HG03378 (cell line): ENCODE measurements at regions not wholly inside any gene's neighbourhood (a gene's known extent, or its start where the extent isn't known, plus 50 kb on each side); places are given as distances from the start of the nearest gene placed in this dataset.
"Not testable (repeated sequence)": the region's sequence is repeated elsewhere in the genome, so short reads cannot be mapped to it uniquely, and the experiment has no call there.

Experiments used
- ATAC-seq: cut with Tn5 transposase; IDR thresholded peaks from one replicate; pipeline ENCODE4 v1.9.1; 2021; ENCODE audit warnings: mild to moderate bottlenecking, moderate library complexity; ENCODE audit not compliant: unreplicated experiment

DNA sequence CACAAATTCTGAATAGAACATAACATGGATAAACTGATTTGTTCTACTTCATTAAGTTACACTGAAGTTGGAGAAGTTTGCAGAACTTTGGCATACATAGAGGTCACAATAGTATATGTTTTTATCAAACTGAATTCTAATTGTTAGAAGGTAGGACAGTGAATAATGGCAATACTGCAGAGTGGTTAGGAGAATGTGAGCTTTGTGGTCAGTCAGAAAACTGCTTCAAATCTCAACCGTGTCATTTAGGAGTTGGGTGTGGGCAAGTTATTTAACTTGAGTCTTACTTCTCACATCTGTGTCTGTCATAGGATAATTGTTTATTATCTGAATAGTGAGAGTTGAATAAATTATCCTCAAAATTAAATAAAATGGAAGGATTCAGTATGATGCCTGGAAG lies 374.6 kb upstream of the SYT1 start:
- no peak for ATAC-seq

DNA sequence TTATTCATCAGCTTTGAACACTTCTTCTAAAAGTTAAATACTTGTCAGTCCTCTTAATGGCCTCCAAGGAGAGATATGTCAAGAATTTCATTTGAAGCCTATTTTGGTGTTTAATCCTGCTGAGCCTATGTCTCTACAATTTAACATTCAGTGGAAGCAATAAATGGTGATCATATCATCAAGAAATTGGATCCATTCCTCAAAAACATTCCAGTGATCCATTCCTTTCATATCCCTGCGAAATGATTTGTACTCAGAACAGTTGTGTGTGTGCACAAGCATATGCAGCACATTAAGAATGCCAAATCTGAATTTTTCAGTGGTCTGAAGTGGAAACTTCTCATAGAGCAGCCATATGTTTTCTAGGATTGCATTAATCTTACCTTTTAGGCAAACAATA lies 373.7 kb upstream of the SYT1 start:
- ATAC-seq: no peak

DNA sequence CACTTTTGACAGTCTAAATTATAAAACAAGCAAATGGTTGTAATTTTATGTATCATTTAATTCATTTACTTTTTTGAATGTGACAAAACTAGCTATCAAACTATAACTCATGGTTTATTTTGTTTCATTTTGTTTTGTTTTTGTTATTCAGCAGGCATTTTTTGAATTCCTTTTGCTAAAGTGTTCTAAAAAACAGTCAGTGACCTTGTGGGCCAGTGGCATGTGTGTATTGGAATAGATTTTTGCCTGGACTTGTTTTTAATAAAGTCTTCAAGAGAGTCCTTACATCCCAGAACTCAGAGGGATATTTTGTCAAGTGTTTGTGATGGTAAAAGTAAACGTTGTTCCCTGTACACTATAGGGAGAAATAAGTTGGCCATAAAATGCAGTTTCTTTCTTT lies 369.7 kb upstream of the SYT1 start:
- no peak for ATAC-seq

DNA sequence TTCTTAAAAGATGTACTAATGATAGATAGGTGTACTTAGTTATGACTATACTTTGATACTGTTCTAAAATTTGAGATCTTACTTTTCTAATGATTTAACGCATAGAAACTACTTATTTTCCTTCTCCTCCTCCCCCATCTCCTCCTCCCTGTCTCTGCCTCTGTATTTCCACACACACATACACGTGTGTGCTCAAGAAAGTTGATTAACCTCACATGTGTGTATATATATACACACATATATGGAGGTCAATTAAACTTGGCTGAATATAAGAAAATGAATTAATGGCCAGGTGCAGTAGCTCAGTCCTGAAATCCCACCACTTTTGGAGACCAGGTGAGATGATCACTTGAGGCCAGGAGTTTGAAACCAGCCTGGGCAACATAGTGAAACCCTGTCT lies 362.7 kb upstream of the SYT1 start:
- ATAC-seq: no peak

DNA sequence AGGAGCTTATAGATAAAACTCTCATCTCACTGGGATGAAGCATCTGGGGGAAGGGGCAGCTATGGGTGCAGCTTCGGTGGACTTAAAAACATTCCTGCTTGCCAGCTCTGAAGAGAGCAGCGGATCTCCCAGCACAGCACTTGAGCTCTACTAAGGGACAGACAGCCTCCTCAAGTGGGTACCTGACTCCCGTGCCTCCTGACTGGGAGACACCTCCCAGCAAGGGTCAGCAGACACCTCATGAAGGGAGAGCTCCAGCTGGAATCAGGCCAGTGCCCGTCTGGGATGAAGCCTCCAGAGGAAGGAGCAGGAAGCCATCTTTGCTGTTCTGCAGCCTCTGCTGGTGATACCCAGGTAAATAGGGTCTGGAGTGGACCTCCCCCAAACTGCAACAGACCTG lies 345.2 kb upstream of the SYT1 start:
- ATAC-seq: no peak

DNA sequence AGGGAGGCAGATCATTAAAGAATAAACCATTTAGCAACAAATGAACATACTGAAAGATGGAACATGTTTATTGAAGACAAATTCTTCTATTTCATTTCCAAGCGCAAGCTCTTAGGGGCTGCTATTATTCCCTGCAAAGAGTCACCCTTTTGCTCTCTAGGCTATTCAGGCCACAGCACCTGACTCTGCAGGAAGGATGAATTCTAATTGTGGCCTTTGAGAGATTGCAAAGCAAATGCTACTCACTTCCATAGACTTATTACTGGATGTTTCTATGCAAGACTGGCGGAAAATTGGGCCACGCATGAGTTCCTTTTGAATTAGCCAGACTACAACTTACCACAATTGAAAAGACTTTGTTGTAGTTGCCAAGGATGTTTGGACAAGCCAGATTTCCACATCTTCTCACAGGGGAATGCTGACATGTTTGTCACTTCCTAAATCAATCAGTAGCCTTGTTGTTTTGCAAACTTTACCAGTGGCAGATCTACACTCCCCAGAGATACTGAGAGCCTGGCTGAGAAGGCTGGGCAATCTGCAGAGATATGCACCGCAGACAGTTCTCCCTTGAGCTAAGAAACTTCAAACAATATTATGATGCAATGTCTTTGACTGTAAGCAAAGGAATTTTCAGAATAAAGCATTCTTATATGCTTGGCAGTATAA lies 334.3 kb upstream of the SYT1 start:
- ATAC-seq: no peak

DNA sequence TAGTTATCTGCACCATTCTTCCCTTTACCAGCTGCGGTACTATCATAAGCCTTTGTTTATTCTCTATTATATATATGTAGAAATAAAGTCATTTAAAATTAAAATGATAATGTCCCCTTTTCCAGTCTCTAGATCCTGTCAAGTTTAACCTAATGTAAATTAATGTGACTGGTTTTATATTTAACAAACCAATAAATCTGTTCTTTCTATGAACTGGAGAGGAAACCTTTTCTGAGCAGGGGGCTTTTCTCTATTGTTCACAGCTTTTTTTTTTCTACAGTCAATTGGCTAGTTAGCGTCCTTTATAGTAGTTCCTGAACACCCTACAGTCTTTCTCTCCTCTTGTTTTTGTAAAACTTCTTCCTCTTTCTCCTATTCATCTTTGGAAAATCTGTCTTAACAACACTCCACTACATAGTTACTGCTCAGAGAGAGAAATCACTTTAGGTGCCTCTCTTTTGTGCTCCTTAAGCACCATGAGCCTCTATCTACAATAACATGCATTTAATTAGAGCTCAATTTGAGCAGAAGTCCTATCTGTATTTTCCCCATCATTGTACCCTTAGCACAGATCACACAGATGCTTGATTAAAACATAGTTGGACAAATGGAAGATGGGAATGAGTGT lies 332.6 kb upstream of the SYT1 start:
- ATAC-seq: no peak

DNA sequence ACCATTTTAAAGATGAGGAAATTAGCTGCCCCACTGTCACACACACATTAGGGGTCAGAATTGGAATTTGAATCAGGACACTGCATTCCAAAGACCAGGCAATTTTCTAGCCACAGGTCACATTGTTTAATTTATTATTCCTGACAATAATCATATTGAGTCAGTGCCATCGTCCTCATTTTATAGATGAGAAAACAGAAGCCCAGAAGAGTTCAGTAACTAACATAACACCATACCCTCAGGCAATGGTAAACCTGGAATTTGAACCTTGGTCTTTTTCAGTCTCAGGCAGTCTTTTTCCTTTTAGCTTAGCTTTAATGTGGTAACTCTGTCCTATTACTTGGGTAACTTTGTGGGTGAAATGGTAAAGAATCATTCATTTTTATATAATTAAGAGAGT lies 330.3 kb upstream of the SYT1 start:
- no peak for ATAC-seq

DNA sequence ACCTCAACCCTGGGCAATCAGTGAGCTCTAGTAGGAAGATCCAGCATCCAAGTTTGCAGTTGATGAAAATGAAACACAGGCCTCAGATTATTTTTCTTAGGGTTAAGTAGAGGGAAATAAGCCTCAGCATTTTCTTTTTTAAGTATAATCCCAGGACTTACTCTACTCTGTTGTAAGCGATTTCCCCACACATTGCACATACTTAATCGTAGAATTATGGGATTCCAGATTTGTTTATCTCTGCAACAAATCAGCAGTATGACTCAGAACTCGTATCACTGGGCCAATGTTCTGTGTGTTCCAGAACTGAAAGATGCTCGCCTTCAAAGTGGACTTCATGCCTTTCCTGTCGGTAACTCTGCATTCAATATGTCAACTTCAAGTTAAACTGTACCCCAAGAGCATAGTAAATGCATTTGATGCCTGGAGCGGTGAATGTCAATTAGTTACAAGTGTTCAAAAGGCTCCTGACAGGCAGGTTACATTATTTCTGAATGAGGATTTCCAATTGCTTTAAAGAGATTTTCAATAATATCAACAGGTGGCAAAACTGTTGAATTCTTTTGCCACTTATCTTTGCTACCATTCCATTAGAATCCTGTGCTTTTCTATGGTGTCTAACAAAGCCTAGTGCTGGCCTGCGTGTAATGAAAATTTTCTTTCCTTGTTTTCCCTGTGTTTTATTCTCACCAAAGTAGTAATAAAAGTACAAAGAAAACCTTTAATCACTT lies 323.8 kb upstream of the SYT1 start:
- ATAC-seq: no peak

DNA sequence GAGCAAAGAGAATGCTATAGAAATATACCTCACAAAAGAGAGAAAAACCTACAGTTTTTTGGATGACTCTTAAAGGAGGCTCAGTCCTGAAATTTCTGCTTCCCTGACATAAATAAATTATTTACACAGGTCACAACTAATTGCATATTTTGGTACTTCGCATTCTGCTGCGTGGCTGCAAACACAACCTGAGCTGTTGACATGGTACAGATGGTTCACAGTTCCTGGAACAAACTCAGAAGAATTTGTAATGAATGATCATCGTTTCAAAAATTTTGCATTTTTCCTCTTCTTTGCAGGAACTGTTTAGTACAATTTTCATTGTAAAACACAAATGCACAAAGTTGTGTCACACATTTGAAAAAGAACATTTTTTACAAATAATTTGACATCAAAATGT lies 313.7 kb upstream of the SYT1 start:
- no peak for ATAC-seq

DNA sequence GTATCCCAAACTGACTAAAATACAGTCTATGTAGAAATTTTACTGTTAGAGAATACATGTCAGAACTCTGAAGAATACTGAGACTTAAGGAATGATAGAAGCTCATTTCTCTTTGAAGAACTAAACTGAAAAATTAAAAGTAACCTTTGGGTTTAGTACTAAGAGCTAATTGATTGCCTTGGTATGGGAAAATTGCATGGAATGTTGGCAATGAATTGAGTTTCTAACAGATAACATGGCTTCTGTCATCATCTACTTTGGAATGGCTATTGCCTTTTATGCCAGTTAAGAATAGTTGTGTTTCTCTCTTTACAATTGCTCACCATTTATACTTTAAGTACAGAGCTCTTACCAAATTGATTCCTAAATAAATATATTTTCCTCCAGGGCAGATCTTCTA lies 308.8 kb upstream of the SYT1 start:
- no peak for ATAC-seq

DNA sequence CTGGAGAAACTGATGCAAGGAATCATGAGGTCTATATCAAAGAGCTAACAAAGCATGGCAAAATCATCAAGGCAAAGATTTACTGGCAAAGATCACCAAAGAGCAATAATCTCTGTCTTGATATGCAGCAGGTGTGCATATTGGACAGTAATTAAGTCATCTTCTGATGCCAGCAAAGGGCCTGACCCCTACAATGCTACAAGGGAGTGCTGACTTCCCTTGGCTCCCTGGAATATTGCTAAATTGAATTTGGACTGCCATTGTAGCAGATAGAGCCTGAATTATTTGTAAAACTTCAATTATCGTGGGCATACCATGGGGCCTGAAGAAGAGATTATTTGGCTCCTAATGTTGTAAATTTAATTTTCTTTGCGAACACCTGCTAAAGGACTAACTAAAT lies 307.9 kb upstream of the SYT1 start:
- ATAC-seq: no peak

DNA sequence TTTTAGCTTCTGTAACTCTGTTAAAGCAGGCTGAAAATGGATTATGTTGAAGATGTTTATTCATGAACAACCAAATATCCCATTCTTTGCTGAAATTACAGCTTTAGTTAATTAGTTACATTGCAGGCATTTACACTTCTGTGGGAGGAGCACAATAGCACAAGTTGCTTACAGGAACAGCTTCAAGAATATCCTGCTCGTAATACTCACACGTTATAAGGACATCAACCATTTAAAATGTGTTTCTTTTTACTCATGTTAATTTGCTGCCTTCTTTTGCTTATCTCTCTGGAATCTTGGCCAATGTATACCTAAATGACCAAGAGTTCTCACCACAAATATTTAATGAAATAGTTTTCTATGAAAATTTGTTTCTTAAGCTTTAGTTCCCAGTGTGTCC lies 305.2 kb upstream of the SYT1 start:
- ATAC-seq: no peak

DNA sequence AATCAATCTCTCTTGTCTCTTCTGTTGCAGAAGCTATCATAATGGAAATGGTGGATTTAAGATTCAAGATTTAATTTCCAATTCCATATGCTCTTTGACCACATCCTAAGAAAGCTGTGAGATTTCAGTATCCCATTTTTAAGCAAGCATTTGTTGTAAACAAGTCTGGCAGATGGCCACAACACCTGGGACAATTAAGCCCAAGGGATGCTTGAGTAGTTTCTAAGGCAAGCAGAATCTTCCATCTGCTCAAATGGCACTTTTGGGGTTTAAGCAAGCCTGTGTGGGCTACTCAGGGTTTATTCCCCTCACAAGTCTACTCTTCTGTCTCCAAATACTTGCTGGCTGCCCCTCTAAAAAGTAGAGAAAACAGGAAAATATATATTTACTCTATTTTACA lies 304.7 kb upstream of the SYT1 start:
- ATAC-seq: no peak

DNA sequence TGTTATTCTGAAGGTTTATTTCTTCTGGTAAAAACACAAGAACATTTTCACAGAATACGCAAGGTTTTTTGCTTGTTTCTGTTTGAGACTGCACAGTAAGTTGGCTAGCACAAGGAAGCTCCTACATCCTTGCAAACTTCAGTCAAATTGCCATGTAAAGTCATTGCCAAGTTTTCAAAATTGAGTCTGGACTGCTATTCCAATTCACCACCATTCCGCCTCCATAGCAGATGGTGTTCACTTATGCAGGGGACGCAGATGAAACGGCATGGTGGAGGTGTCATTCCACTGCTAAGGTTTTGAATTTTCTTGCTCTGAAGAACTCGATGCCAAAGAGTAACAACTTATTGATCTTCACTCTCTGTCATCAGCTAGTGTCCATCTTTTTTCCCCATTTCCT lies 303.9 kb upstream of the SYT1 start:
- ATAC-seq: no peak

DNA sequence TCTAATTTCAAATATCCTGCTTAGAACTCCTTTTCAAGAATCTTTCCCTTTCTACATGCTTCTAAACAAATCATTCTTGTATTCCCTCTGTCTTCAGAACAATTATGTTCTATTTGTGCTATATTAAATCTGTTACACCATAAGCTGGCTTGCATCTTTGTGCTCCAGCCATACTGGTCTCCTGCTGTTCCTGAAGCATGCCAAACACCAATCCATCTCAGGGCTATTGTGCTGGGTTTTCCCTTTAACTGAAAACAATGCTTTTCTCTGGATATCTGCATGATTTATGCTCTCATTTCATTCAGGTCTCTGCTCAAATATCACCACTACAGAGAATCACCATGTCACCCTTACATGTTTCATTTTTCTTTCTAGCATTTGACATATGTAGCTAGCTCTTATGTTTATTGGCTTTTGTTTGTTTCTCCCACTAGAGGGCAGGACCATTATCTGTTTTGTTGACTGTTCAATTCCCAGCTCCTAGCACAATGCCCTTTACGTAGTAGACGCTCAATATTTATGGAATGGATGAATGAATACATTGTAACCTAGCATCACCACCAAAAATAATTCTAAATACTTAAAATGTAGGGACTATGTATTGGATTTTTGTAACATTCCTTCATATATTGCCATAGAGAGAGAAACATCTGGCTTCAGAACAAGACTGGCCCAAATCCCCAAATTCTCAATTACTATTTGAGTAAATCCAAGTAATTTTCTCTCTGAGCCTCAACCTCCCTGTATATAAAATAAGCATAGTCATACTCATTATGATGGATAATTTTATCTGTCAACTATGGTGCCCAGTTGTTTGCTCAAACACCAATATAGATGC lies 302.0 kb upstream of the SYT1 start:
- ATAC-seq: peak; percentile 59

DNA sequence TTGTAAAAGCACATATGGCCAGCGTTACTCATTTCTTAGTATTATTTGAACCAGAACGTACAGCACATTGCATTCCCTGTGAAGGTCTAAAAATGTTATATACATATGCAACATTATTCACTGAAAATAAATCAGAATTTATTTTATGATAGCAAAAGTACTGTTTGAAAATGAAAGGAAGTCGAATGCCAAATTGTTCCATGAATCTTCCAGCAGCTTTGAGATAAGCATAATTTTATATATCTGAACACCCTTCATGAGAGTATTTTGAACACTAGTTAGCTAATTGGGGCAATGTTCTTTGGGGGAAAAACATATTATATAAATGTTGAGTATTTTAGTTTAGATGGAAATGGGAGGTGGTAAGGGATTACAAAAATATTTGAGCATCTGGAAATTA lies 300.7 kb upstream of the SYT1 start:
- no peak for ATAC-seq

DNA sequence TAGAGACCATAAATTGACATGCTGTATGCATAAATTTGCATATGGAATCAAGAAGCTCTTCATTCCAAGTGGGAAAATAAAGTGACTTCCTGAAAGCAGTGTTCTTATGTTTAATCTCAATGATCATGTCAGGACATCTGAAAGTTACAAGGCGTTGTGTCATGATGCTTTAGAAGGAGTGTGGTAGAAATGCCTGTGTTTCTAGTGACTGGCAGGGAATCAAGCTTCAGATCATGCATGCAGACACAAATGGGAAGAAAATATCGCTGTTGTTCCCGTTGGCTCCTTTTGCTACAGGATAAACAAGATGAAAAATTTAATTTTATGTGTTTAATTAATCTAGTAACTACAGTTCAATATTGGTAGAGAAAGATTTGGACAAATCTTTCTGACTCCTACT lies 298.1 kb upstream of the SYT1 start:
- ATAC-seq: no peak

DNA sequence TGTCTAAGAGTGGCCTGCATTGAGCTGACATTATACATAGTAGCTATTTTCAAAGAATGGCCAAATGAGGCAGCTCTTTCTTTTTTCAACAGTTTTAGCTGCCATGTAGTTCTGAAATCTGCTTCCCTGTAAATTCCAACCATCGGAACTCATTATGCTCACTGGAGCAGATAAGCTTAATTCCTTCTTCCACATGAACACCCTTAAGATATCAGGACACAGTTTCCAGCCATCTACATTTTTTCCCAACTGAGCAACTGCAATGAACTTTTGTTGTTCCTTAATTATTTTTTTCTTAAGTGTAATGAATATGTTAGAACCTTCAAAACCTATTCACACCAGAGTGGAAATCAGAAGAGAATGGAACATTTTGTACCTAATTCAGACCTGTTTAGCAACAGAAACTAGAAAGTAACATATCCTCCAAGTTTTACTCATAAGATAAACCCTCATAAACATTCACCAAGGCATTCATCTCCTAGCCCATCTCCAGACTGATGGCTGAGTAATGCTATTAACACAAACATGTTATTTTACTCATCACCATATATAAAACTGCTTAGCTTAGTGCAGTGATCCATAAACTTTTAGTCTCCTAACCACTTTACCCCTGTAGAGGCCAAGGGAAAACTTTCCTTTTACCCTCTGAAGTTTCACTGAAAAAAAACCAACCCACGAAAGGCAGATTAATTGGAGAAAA lies 296.1 kb upstream of the SYT1 start:
- no peak for ATAC-seq

DNA sequence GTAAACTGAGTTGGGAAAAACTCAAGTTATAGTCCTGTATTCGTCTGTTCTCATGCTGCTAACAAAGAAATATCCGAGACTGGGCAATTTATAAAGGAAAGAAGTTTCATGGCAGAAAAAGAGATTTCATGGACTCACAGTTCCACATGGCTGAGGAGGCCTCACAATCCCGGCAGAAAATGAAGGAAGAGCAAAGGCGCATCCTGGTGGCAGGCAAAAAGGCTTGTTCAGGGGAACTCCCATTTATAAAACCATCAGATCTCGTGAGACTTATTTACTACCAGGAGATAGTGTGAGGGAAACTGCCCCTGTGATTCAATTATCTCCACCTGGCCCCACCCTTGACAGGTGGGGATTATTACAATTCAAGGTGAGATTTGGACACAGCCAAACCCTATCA lies 292.6 kb upstream of the SYT1 start:
- no peak for ATAC-seq

DNA sequence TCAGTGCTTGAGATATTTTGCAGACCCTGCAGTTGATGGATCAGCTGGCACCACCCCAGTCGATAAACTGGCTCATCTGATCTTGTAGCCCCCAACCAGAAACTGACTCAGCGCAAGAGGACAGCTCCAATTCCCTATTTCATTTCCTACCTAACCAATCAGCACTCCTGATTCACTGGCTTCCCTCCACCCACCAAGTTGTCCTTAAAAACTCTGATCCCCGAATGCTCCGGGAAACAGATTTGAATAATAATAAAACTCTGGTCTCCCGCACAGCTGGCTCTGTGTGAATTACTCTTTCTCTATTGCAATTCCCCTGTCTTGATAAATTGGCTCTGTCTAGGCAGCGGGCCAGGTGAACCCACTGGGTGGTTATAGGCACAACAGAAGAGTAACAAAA lies 289.4 kb upstream of the SYT1 start:
- ATAC-seq: not testable (repeated sequence)
